MCF 10A (cell line): ENCODE measurements at regions not wholly inside any gene's neighbourhood (a gene's known extent, or its start where the extent isn't known, plus 50 kb on each side); places are given as distances from the start of the nearest gene placed in this dataset.

ENCODE experiments used
- BruUV-seq: library from RNA; stranded (reverse); fragments of 400-500 nt; replicated peaks from 2 replicates; lab custom pipeline; 2021; lab: Mats Ljungman, UMichigan
- CTCF ChIA-PET: fragments of 300-600 bp; sonication (Branson Sonifier 250); formaldehyde crosslinking; extraction: SDS; loops from one replicate; lab custom pipeline; 2021; ENCODE audit warnings: antibody characterized with exemption, inconsistent platforms; lab: Yijun Ruan, JAX
- POLR2A ChIA-PET: fragments of 300-600, 350-650 bp; sonication (Branson Sonifier 250); formaldehyde crosslinking; extraction: SDS; loops from one replicate; lab custom pipeline; 2020; ENCODE audit warnings: antibody characterized with exemption, inconsistent platforms; lab: Yijun Ruan, JAX
- DNase-seq: peaks from one replicate; pipeline ENCODE4 v3.0.0-alpha.2; 2018; ENCODE audit not compliant: unreplicated experiment
- H3K27ac Mint-ChIP-seq: one replicate; pipeline ENCODE4 v1.8.0; 2022; ENCODE audit warnings: mild to moderate bottlenecking, low read depth, mixed read lengths; ENCODE audit not compliant: unreplicated experiment
- H3K27me3 Mint-ChIP-seq: one replicate; pipeline ENCODE4 v1.8.0; 2022; ENCODE audit warnings: mixed read lengths; ENCODE audit not compliant: insufficient read depth, unreplicated experiment
- H3K36me3 Mint-ChIP-seq: one replicate; pipeline ENCODE4 v1.8.0; 2022; ENCODE audit warnings: mild to moderate bottlenecking, moderate library complexity, mixed read lengths; ENCODE audit not compliant: insufficient read depth, unreplicated experiment
- H3K4me1 Mint-ChIP-seq: one replicate; pipeline ENCODE4 v1.8.0; 2022; ENCODE audit warnings: mixed read lengths; ENCODE audit not compliant: insufficient read depth, unreplicated experiment
- H3K4me3 Mint-ChIP-seq: one replicate; pipeline ENCODE4 v1.8.0; 2022; ENCODE audit warnings: mild to moderate bottlenecking, moderate library complexity, mixed read lengths; ENCODE audit not compliant: unreplicated experiment
- H3K9me3 Mint-ChIP-seq: one replicate; pipeline ENCODE4 v1.8.0; 2022; ENCODE audit warnings: mixed read lengths; ENCODE audit not compliant: unreplicated experiment
- intact Hi-C: fragments of 100-400 bp; cut with micrococcal nuclease; formaldehyde crosslinking; loops from 2 replicates; pipeline ENCODE4 v1.14.1; 2022
- TF ChIP-seq, protein P1 (sequence below): fragments of 200-600 bp; IDR thresholded peaks from one replicate; pipeline ENCODE4 v1.8.0; 2022; ENCODE audit warnings: antibody characterized with exemption, mild to moderate bottlenecking; ENCODE audit not compliant: unreplicated experiment

DNA sequence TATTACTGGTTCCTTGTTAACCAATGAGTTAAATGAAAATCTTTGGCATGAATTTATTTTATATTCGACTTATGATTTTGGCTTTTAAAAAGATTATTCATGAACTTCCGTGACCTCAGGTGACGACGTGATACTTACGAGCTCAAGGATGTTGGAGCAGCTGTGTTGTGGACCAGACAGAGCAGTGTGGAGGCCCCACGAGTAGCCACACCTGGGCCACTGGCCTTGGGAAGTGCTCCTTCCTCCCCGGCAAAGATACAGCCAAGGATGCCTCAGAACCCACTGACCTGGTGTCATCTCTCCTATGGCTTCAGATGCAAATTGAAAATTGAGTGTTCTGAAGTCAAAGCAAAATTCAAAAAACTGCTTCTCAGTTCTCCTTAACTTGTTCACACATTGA, 147.5 kb upstream of the PPP2R2D start:
- intact Hi-C loops, result no loop called here
- Mint-ChIP-seq H3K4me1 (no peaks in the 10 kb centered on the region), H3K27ac (no peak overlapping the region), H3K4me3 (no peak overlapping the region), H3K36me3 (no peaks in the 10 kb centered on the region), H3K9me3 (peaks cover 21% of the 10 kb centered on the region), H3K27me3 (no peaks in the 10 kb centered on the region)
- no peak for DNase-seq
- TF ChIP-seq, protein P1, sequence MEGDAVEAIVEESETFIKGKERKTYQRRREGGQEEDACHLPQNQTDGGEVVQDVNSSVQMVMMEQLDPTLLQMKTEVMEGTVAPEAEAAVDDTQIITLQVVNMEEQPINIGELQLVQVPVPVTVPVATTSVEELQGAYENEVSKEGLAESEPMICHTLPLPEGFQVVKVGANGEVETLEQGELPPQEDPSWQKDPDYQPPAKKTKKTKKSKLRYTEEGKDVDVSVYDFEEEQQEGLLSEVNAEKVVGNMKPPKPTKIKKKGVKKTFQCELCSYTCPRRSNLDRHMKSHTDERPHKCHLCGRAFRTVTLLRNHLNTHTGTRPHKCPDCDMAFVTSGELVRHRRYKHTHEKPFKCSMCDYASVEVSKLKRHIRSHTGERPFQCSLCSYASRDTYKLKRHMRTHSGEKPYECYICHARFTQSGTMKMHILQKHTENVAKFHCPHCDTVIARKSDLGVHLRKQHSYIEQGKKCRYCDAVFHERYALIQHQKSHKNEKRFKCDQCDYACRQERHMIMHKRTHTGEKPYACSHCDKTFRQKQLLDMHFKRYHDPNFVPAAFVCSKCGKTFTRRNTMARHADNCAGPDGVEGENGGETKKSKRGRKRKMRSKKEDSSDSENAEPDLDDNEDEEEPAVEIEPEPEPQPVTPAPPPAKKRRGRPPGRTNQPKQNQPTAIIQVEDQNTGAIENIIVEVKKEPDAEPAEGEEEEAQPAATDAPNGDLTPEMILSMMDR, result no peak
- POLR2A ChIA-PET, result no interaction called here
- CTCF ChIA-PET, result no interaction called here
- BruUV-seq, result no TSS peak

DNA sequence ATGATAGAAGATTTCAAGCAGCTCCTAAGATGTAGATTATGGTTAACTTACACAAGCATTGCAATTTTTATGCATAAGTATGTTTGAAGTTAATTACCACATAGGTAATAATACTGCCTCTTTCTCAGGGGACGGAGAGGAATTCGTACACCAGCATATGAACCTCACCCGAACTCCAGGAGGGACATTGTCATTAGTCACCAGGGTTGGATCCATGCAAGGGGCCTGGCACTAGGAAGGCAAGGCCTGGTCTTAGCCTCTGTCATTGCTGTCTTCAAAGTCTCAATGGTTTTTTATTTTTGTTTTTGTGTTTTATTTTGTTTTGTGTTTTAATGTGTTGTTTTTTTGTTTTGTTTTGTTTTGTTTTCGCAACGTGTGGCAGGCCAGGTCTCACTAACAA, 145.6 kb upstream of the PPP2R2D start:
- intact Hi-C loops, result no loop called here
- CTCF ChIA-PET, result no interaction called here
- Mint-ChIP-seq H3K36me3 (no peaks in the 10 kb centered on the region), H3K4me3 (no peak overlapping the region), H3K27me3 (no peaks in the 10 kb centered on the region), H3K4me1 (no peaks in the 10 kb centered on the region), H3K27ac (no peak overlapping the region), H3K9me3 (peaks cover 12% of the 10 kb centered on the region)
- TF ChIP-seq, protein P1, result no peak
- BruUV-seq, result no TSS peak
- POLR2A ChIA-PET, result no interaction called here
- DNase-seq, result no peak

DNA sequence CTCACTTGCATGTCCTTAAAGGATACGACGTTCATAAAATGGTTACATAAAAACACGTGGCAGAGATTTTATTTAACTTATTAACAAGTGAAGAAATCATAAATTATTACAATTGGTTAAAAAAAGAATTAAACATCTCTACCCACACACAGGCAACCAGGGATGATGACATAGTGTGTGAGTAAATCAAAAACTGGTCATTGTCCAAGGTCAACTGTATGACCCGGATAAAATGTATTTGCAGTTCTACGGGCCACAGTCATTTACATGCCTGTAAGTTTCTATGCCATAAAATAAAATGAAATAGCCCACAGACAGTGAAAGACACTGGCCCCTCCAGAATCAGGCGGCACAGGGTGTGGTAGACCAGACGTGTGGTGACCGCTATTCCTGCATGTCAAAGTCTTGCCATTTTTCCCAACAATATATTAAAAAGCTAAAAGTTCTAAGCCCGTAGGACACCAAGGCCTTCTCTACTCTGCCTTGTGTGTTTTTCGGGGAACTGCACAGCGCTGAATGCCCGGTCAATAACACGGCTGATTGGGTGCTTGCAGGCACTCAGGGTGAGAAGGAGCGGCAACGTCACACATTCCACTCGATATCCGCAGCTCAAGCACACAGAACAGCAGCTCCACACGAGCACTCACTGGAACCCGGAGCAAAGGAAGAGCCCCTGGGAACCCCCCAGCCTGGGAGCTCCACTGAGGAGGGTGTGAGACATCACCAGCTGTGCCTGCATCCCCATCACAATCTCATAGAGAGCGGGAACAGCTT, 143.3 kb upstream of the PPP2R2D start:
- BruUV-seq, result no TSS peak
- H3K4me3 Mint-ChIP-seq, result no peak overlapping the region
- intact Hi-C loops, result no loop called here
- no peaks in the 10 kb centered on the region for H3K36me3 Mint-ChIP-seq
- H3K4me1 Mint-ChIP-seq, result no peaks in the 10 kb centered on the region
- H3K9me3 Mint-ChIP-seq, result peaks cover 27% of the 10 kb centered on the region
- ChIA-PET CTCF (interaction anchor here (0.5 kb wide), 1 partner anchor 1481 kb away, joined by 4 read pairs; no protein-coding TSS in a partner anchor), POLR2A (no interaction called here)
- H3K27ac Mint-ChIP-seq, result no peak overlapping the region
- TF ChIP-seq, protein P1, result no peak
- no peak for DNase-seq
- peaks cover 15% of the 10 kb centered on the region for H3K27me3 Mint-ChIP-seq

DNA sequence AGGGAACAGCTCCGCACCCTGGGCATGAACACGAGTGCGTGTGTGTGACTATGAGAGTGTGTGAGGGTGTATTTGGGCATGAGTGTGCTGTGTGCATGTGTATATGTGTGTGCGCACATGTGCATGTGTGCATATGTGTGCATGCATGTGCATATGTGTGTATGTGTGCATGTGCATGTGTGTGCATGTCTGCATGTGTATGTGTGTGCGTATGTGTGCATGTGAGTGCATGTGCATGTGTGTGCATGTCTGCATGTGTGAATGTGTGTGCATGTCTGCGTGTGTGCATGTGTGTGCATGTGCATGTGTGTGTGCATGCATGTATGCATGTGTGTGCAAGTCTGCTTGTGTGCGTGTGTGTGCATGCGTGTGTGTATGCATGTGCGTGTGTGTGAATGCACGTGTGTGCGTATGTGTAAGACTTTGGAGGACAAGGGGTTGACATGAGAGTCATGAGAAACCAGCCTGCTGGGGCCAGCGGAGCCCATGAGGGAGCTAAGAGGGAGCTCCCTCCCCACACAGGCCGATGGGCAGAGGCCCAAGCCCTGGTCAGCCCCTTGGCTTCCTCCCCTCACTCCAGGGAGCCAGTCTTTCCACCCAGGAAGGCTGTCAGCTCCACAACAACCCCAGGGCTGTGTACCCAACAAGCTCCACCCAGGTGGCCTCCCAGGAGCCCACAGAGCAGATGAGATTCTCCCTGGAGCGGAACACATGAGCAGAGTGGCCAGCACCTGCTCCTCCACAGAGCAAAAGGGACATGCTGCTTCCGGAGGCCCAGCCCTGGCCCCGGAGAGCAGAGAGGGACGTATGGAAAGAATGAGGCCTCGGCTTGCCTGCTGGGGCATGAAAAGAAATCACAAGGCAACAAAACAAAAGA, 142.5 kb upstream of the PPP2R2D start:
- no TSS peak for BruUV-seq
- peaks cover 15% of the 10 kb centered on the region for H3K27me3 Mint-ChIP-seq
- TF ChIP-seq, protein P1, result no peak
- no peaks in the 10 kb centered on the region for H3K36me3 Mint-ChIP-seq
- intact Hi-C loops, result no loop called here
- H3K9me3 Mint-ChIP-seq, result peaks cover 27% of the 10 kb centered on the region
- CTCF ChIA-PET, result no interaction called here
- H3K4me3 Mint-ChIP-seq, result no peak overlapping the region
- DNase-seq, result no peak
- POLR2A ChIA-PET, result interaction anchor here (0.6 kb wide), 1 partner anchor 13 kb away, joined by 3 read pairs; no protein-coding TSS in a partner anchor
- no peaks in the 10 kb centered on the region for H3K4me1 Mint-ChIP-seq
- no peak overlapping the region for H3K27ac Mint-ChIP-seq
